Parathyroid adenoma (tissue), 2 donors: ENCODE measurements at regions not wholly inside any gene's neighbourhood (a gene's known extent, or its start where the extent isn't known, plus 50 kb on each side); places are given as distances from the start of the nearest gene placed in this dataset.
"Not testable (repeated sequence)": the region's sequence is repeated elsewhere in the genome, so short reads cannot be mapped to it uniquely, and the experiment has no call there.

Source experiments
- H2AFZ ChIP-seq: fragments of 300-600 bp; sonication (generic); one replicate; pipeline ENCODE4 v1.7.0; 2017; ENCODE audit warnings: antibody characterized with exemption, mild to moderate bottlenecking
- H3K27ac ChIP-seq: fragments of 300-600 bp; sonication (generic); one replicate; pipeline ENCODE4 v1.7.0; 2017
- H3K27me3 ChIP-seq: fragments of 300-600 bp; sonication (generic); one replicate; pipeline ENCODE4 v1.7.0; 2017; ENCODE audit warnings: low read length; ENCODE audit not compliant: control insufficient read depth, insufficient read depth
- H3K36me3 ChIP-seq: fragments of 300-600 bp; sonication (generic); one replicate; pipeline ENCODE4 v1.7.0; 2017; ENCODE audit warnings: low read length; ENCODE audit not compliant: control insufficient read depth, insufficient read depth
- H3K4me1 ChIP-seq: fragments of 300-600 bp; sonication (generic); one replicate; pipeline ENCODE4 v1.7.0; 2017; ENCODE audit warnings: control low read depth
- H3K4me2 ChIP-seq: fragments of 300-600 bp; sonication (generic); one replicate; pipeline ENCODE4 v1.7.0; 2017; ENCODE audit warnings: low read length
- H3K4me3 ChIP-seq: fragments of 300-600 bp; sonication (generic); one replicate; pipeline ENCODE4 v1.7.0; 2017; ENCODE audit warnings: low read depth, low read length
- H3K79me2 ChIP-seq: fragments of 300-600 bp; sonication (generic); one replicate; pipeline ENCODE4 v1.7.0; 2017; ENCODE audit warnings: control low read depth
- H3K9ac ChIP-seq: fragments of 300-600 bp; sonication (generic); one replicate; pipeline ENCODE4 v1.7.0; 2017; ENCODE audit warnings: mild to moderate bottlenecking
- H3K9me3 ChIP-seq: fragments of 300-600 bp; sonication (generic); one replicate; pipeline ENCODE4 v1.7.0; 2017; ENCODE audit warnings: low read length; ENCODE audit not compliant: control insufficient read depth
- TF ChIP-seq, protein P1 (sequence below): fragments of 300-600 bp; sonication (generic); IDR thresholded peaks from one replicate; pipeline ENCODE4 v1.7.0; 2017; ENCODE audit warnings: antibody characterized with exemption, mild to moderate bottlenecking
- donor health status: primary hyperparathyroidism.

DNA sequence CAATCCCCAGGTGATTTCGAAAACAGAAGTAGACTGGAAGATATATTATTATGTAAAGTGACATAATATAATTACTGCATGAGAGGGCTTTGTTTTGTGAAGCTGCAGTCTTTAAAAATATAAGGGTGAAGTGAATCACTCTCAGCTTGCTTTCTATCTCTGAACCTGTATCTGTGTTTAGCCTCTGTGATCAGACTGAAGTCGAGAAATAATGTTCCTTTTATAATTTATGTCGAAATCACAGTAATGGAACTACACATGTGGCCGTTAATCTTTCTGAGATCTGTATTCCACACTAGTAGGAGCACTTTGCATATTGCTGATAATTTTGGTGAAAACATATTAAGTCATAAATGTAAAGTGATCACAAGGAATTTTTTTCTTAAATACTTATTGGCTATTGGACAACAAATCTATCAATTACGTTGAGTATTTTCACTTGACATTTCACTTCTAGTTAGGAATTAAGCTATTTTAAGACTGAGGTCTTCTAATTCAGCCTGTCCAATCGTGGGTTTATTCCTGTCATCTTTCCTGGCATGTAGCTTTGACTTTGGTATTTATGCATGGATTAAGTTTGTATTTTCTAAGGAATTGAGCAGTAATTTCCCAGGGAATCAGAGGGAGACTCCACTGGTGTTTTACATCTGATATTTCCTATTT, 268.2 kb upstream of the POT1 start:
- Histone ChIP-seq H3K4me3 (no peak overlapping the region), H3K27ac (no peak overlapping the region)

DNA sequence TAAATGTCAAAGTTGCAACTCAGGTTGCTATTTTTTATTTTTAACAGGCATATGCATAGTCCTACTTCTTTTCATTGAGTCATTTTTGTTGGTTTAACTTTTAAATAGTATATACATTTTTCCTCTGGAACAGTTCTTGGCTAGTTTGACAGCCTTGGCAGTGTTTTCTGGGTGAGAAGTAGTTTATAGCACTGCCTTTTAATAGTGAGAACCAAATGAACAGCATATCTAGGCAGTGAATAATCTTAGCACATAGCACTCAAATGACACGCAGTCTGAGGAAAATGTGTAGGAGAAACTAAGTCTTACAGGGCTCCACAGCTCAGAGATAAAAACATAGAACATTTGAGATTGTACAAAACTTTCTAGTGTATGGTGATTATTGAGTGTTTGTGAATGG, 265.5 kb upstream of the POT1 start:
- Histone ChIP-seq H3K9ac (no peak overlapping the region), H3K79me2 (no peaks in the 10 kb centered on the region), H3K4me2 (no peak overlapping the region), H3K4me1 (no peaks in the 10 kb centered on the region), H3K27me3 (no peaks in the 10 kb centered on the region), H2AFZ (no peak overlapping the region), H3K4me3 (no peak overlapping the region), H3K36me3 (no peaks in the 10 kb centered on the region), H3K27ac (no peak overlapping the region), H3K9me3 (no peaks in the 10 kb centered on the region)
- TF ChIP-seq, protein P1, sequence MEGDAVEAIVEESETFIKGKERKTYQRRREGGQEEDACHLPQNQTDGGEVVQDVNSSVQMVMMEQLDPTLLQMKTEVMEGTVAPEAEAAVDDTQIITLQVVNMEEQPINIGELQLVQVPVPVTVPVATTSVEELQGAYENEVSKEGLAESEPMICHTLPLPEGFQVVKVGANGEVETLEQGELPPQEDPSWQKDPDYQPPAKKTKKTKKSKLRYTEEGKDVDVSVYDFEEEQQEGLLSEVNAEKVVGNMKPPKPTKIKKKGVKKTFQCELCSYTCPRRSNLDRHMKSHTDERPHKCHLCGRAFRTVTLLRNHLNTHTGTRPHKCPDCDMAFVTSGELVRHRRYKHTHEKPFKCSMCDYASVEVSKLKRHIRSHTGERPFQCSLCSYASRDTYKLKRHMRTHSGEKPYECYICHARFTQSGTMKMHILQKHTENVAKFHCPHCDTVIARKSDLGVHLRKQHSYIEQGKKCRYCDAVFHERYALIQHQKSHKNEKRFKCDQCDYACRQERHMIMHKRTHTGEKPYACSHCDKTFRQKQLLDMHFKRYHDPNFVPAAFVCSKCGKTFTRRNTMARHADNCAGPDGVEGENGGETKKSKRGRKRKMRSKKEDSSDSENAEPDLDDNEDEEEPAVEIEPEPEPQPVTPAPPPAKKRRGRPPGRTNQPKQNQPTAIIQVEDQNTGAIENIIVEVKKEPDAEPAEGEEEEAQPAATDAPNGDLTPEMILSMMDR, result no peak

More for the DNA sequence above, 268.2 kb upstream of the POT1 start:
- TF ChIP-seq, protein P1, result no peak
- no peaks in the 10 kb centered on the region for H3K36me3 ChIP-seq
- H3K27me3 ChIP-seq, result no peaks in the 10 kb centered on the region
- no peak overlapping the region for H3K9ac ChIP-seq
- no peaks in the 10 kb centered on the region for H3K9me3 ChIP-seq
- no peaks in the 10 kb centered on the region for H3K79me2 ChIP-seq
- H3K4me1 ChIP-seq, result no peaks in the 10 kb centered on the region
- no peak overlapping the region for H3K4me2 ChIP-seq
- no peak overlapping the region for H2AFZ ChIP-seq

DNA sequence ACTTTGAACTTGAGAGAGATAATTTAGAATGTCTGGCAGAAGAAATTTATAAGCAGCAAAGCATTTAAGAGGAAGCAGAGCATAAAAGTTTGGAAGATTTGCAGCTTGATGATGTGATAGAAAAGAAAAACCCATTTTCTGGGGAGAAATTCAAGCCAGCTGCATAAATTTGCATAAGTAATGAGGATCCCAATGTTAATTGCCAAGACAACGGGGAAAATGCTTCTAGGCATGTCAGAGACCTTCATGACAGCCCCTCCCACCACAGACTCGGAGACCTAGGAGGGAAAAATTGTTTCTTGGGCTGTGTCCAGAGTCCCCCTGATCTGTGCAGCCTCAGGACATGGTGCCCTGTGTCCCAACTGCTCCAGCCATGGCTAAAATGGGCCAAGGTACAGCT, 263.6 kb upstream of the POT1 start:
- H3K9ac ChIP-seq, result no peak overlapping the region
- H3K4me1 ChIP-seq, result no peaks in the 10 kb centered on the region
- H3K36me3 ChIP-seq, result no peaks in the 10 kb centered on the region
- TF ChIP-seq, protein P1, result no peak
- H3K4me3 ChIP-seq, result no peak overlapping the region
- no peaks in the 10 kb centered on the region for H3K79me2 ChIP-seq
- no peak overlapping the region for H3K4me2 ChIP-seq
- no peak overlapping the region for H3K27ac ChIP-seq
- H2AFZ ChIP-seq, result no peak overlapping the region
- H3K27me3 ChIP-seq, result no peaks in the 10 kb centered on the region
- no peaks in the 10 kb centered on the region for H3K9me3 ChIP-seq

DNA sequence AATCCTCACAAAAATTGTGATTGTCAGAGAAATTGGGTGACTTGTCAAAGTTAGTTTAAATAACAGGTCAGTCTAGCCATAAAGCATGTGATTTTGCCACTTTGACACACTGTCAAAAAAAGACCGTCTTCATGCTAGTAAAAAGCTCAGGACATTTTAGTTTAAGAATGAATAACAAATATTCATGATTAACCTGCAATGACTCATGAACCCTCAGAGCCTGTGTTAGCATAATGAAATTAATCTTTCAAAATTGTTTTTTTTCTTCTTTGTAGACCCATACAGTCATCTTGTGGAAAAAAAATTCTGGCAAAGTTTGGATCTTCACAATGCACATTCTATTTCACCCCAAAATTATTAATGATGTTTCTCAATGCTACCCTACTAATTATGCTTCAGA, 255.2 kb upstream of the POT1 start:
- H3K79me2 ChIP-seq, result no peaks in the 10 kb centered on the region
- no peaks in the 10 kb centered on the region for H3K9me3 ChIP-seq
- no peak overlapping the region for H3K4me2 ChIP-seq
- no peak overlapping the region for H3K4me3 ChIP-seq
- H3K27ac ChIP-seq, result no peak overlapping the region
- no peak overlapping the region for H2AFZ ChIP-seq
- no peak overlapping the region for H3K9ac ChIP-seq
- no peaks in the 10 kb centered on the region for H3K36me3 ChIP-seq
- TF ChIP-seq, protein P1, result no peak
- H3K4me1 ChIP-seq, result no peaks in the 10 kb centered on the region
- H3K27me3 ChIP-seq, result no peaks in the 10 kb centered on the region

DNA sequence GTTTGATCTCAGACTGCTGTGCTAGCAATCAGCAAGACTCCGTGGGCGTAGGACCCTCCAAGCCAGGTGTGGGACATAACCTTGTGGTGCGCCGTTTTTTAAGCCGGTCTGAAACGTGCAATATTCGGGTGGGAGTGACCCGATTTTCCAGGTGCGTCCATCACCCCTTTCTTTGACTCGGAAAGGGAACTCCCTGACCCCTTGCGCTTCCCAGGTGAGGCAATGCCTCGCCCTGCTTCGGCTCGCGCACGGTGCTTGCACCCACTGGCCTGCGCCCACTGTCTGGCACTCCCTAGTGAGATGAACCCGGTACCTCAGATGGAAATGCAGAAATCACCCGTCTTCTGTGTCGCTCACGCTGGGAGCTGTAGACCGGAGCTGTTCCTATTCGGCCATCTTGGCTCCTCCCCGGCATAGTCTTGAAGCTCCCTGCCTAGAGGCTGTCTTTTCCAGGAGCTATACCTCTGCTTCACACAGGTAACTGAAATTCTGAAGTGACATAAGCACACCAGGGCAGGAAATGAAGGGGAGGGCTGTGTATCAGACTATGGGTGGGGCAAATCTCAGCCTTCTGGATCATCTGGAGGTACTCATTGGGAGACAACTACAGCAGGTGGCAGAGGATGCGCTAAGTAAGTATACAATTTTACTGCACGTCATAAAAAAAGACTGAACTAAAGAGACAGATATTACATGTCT, 252.1 kb upstream of the POT1 start:
- not testable (repeated sequence) for H3K4me3 ChIP-seq, H3K4me1 ChIP-seq, H3K79me2 ChIP-seq, H3K27ac ChIP-seq, H3K36me3 ChIP-seq, H3K27me3 ChIP-seq, H3K9ac ChIP-seq, H3K9me3 ChIP-seq, H3K4me2 ChIP-seq, H2AFZ ChIP-seq
